GM18502 (cell line): ENCODE measurements at regions not wholly inside any gene's neighbourhood (a gene's known extent, or its start where the extent isn't known, plus 50 kb on each side); places are given as distances from the start of the nearest gene placed in this dataset.

ENCODE experiments used
- ATAC-seq: cut with Tn5 transposase; IDR thresholded peaks from one replicate; pipeline ENCODE4 v1.9.1; 2021; ENCODE audit warnings: mild to moderate bottlenecking; ENCODE audit not compliant: unreplicated experiment, poor library complexity

GRCh38 chr5:125149110-125149509 is 402.7 kb upstream of the ZNF608 start:
- no peak for ATAC-seq

GRCh38 chr5:125149527-125149926 is 403.1 kb upstream of the ZNF608 start:
- ATAC-seq, result no peak

GRCh38 chr5:125150041-125150669 is 403.7 kb upstream of the ZNF608 start:
- ATAC-seq, result no peak

- no peak for ATAC-seq
Measured at GRCh38 chr5:125151150-125151900, 404.9 kb upstream of the ZNF608 start.

- no peak for ATAC-seq
Measured at GRCh38 chr5:125152044-125152443, 405.6 kb upstream of the ZNF608 start.

GRCh38 chr5:125152461-125153189 is 406.2 kb upstream of the ZNF608 start:
- ATAC-seq, result no peak

- ATAC-seq, result no peak
Measured at GRCh38 chr5:125153231-125153630, 406.8 kb upstream of the ZNF608 start.

GRCh38 chr5:125154301-125155110 is 408.1 kb upstream of the ZNF608 start:
- ATAC-seq, result no peak

GRCh38 chr5:125160787-125161502 is 414.5 kb upstream of the ZNF608 start:
- no peak for ATAC-seq

- ATAC-seq, result no peak
Measured at GRCh38 chr5:125162714-125163113, 416.3 kb upstream of the ZNF608 start.

- ATAC-seq, result no peak
Measured at GRCh38 chr5:125169396-125169795, 423.0 kb upstream of the ZNF608 start.

GRCh38 chr5:125171641-125172040 is 425.2 kb upstream of the ZNF608 start:
- no peak for ATAC-seq

GRCh38 chr5:125175348-125176004 is 429.0 kb upstream of the ZNF608 start:
- no peak for ATAC-seq

GRCh38 chr5:125176005-125176390 is 429.6 kb upstream of the ZNF608 start:
- no peak for ATAC-seq

- ATAC-seq, result no peak
Measured at GRCh38 chr5:125177340-125177739, 430.9 kb upstream of the ZNF608 start.

GRCh38 chr5:125179612-125180011 is 433.2 kb upstream of the ZNF608 start:
- no peak for ATAC-seq

- no peak for ATAC-seq
Measured at GRCh38 chr5:125180231-125180829, 433.9 kb upstream of the ZNF608 start.

GRCh38 chr5:125181159-125181558 is 434.7 kb upstream of the ZNF608 start:
- ATAC-seq, result no peak

GRCh38 chr5:125181955-125182354 is 435.5 kb upstream of the ZNF608 start:
- ATAC-seq, result no peak
